GM18517 (cell line): ENCODE measurements at regions not wholly inside any gene's neighbourhood (a gene's known extent, or its start where the extent isn't known, plus 50 kb on each side); places are given as distances from the start of the nearest gene placed in this dataset.

Experiments used
- ATAC-seq: cut with Tn5 transposase; IDR thresholded peaks from one replicate; pipeline ENCODE4 v1.9.1; 2021; ENCODE audit warnings: mild to moderate bottlenecking, moderate library complexity; ENCODE audit not compliant: unreplicated experiment

GRCh38 chr14:36465178-36465577, 54.9 kb downstream of the NKX2-1 start:
- no peak for ATAC-seq

DNA sequence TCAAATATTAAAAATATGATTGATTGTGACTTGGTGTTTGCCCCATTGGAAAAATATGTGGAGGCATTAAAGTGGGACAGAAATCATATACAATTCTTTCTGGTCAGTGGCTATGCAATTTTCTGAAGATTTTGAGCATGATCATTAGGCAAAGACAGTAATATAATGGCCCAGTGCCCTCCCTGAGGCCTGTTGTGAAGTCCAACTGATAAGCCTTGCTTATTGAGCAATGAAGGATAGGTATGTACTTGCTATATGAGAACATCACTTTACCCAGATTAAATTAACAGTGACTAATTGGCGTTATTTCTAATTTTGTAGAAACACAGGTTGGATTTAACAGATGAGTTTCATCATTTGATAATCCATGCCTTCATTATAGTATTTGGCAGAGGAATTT, 57.1 kb downstream of the NKX2-1 start:
- ATAC-seq = no peak

DNA sequence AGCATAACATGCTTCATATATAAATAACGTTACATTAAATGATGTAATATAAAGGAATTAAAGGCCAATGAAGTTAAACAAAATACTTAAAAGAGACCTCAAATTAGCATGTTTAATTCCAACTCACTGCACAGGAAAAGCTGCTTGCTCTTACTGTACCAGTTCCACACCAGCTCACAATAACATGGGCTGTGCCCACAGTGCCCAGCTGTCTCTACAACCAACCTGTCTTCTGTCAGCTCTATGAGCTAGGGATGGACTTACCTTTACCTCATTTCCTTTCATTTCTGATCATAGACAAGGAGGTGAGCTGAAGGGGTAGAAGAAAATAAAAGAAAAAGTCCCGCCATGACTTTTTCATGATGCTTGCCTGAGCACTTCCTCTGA, 64.8 kb downstream of the NKX2-1 start:
- no peak for ATAC-seq

DNA sequence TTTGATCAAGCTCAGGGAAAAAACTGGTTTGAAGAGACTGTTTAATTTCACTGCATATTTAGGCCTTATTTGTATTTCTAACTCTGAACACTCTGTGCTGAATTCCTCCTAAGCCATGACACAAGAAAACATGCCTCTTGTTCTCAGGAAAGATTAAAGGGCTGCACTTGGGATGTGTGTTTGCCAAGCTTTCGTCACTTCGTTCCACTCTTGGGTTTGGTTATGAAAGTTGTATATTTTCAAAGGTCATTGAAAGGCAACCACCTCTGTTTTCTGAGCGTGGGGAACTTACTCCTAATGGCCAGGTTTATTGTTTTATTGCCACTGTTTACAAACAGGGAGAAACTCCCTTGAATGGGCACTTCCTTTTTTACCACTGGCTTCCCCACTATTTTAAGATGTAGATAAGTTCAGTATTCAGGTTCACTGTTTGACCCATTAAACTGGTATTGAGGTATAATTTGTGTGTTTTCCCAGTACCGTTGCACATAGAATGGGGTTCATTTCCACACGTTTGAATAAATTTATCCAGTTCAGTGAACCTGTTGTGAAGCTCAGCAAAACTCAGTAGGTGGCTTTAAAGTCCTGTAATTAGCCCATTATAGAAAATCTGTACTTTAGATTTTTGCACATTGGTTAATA, 65.3 kb downstream of the NKX2-1 start:
- ATAC-seq = no peak

GRCh38 chr14:36452860-36453259, 67.2 kb downstream of the NKX2-1 start:
- ATAC-seq = no peak

GRCh38 chr14:36451310-36452065, 68.5 kb downstream of the NKX2-1 start:
- no peak for ATAC-seq

DNA sequence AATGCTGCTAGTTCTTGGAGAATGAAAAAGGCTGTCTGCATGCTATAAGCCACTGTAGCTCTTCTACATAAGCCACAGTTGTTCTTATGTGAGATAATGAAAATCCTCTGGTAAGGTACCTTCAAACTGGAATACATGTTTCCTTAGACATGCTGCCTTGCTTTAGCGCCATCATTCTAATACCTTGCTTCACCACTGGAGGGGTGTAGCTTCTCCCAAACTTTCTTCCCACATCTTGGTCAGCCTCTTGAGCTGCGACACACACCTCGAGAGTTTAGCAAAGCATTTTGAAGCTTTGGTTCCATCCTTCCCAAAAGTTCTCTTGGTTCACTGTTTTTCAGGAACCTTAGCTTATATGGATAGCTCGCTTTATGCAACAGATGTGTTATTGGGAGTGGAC, 69.5 kb downstream of the NKX2-1 start:
- ATAC-seq = no peak

GRCh38 chr14:36449903-36450302, 70.1 kb downstream of the NKX2-1 start:
- ATAC-seq = no peak

DNA sequence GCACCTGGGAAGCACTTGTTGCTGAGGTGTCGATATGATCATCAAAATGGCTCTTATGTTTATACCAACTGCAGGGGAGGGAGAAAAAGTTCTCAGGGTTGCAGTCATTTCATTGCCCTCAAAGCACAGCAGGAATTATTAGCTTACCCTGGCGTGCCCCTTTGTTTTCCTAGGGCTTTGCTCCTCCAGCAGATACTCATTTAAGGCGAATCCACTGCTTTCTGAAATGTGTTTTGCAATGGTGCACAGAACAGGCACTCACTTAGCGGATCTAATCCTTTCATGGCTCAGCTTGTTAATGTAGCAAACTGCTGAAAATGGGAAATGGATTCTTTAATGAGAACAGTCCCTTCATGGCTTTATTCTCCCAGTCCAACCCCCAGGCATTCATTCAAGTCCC, 76.7 kb downstream of the NKX2-1 start:
- ATAC-seq = no peak

- ATAC-seq = no peak
Measured at GRCh38 chr14:36442824-36443241, 77.2 kb downstream of the NKX2-1 start.

- no peak for ATAC-seq
Measured at GRCh38 chr14:36441283-36441682, 78.7 kb downstream of the NKX2-1 start.

GRCh38 chr14:36439766-36440165, 80.3 kb downstream of the NKX2-1 start:
- no peak for ATAC-seq

DNA sequence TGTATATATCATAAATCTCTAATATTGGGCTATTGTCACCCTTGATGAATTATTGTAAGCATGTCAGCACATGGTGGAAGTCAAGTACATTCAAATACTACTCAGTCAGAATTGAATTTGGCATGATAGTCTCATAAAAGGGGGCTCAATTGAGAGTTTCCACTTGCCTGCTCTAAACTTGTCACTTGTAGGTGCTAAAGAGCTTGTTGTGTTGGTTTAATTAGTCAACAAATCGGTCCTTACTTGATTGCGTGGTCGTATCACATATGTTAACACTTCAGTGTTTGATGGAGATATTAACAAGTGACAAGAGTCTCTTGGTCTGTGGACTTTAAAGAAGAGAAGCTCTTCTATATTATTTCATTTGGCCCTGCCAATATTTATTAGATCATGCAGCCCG, 81.1 kb downstream of the NKX2-1 start:
- no peak for ATAC-seq

- no peak for ATAC-seq
Measured at GRCh38 chr14:36430662-36431084, 89.4 kb downstream of the NKX2-1 start.

DNA sequence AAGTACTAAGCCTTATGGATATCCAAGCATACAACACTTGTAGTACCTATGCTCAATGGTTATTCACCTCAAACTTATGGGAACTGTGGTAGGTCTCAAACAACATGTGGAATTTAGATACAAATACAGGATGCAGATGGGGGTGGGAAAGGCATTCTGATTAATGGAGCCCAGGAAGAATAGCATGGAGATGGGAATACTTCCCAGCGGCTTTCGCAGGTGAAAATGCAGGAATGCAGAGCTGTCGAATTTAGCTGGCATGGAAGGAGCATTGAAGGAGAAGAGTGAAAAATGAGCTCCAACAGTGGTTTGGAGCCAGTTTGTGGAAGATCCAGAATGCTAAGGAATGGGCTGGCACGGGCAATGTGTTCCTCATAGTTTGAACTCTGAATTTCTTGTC, 89.9 kb downstream of the NKX2-1 start:
- no peak for ATAC-seq

- no peak for ATAC-seq
Measured at GRCh38 chr14:36429692-36430091, 90.3 kb downstream of the NKX2-1 start.

- no peak for ATAC-seq
Measured at GRCh38 chr14:36428350-36428749, 91.7 kb downstream of the NKX2-1 start.

DNA sequence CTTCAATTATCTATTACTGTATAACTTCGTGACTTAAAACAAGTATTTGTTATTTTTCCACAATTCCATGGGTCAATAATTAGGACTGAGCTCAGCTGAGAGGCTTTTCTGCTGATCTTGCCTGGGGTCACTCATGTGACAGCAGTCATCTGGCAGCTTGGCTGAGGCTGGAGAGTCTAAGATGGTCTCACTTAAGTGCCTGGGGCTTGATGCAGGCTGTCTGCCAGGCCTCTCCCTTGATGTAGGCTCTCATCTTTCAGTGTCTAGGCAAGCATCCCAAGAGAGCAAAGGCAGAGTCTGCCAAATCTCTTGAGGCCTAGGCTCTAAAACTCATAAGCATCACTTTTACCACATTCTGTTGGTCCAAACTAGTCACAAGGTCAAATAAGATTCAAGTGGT, 93.2 kb downstream of the NKX2-1 start:
- ATAC-seq = no peak

- ATAC-seq = no peak
Measured at GRCh38 chr14:36426113-36426512, 93.9 kb downstream of the NKX2-1 start.

DNA sequence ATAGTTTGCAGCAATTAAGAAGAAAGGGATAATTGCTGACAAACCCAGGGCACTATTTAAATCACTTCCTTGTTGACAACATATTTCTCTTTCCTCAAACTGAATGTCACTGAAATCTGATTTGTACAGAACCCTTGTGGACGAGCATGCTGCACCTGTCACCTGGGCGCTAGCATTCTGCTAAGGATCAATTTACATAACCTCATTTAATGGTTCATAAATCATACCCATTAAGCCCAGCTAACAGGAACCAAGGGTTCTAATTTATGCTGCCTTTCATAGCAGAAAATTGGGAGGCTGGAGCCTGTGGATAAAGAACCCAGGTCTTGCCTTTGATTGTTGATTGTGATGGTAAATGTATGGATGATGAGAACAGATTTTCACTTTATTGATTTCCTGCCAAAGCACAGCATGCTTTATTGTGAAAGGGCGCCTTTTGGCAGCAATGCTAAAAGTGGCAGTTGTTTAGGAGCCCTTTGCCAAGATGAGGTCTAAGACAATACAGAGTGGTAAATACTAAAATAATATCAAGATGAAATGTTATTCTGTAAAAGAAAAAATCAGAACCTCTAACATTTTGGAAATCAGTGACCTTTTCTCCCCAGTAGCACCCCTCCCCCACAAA, 95.4 kb downstream of the NKX2-1 start:
- no peak for ATAC-seq

- no peak for ATAC-seq
Measured at GRCh38 chr14:36423430-36423829, 96.6 kb downstream of the NKX2-1 start.

- no peak for ATAC-seq
Measured at GRCh38 chr14:36420149-36420687, 99.8 kb upstream of the MBIP start.
